ENCODE measurements at regions not wholly inside any gene's neighbourhood (a gene's known extent, or its start where the extent isn't known, plus 50 kb on each side); places are given as distances from the start of the nearest gene placed in this dataset.
"Not testable (repeated sequence)": the region's sequence is repeated elsewhere in the genome, so short reads cannot be mapped to it uniquely, and the experiment has no call there.

DNA sequence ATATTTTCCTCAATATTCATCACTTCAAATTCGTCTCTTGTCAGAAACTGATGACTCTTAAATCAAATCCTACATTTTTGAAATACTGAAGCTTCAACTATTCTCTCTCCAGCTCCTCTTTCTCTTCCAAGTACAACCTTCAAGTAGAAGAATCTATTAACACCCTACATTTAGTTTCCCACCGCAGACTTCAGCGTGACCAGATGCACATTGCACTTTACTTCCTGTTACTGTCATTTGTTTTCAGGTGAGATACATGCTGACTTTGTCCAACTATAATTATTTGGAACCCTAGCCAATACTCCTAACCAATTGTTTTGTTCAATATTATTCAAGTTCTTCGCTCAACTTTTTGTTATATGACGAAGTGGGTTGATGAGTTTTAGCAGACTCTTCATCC, 116.0 kb downstream of the MRPL39 start:
- TF ChIP-seq, protein P1, sequence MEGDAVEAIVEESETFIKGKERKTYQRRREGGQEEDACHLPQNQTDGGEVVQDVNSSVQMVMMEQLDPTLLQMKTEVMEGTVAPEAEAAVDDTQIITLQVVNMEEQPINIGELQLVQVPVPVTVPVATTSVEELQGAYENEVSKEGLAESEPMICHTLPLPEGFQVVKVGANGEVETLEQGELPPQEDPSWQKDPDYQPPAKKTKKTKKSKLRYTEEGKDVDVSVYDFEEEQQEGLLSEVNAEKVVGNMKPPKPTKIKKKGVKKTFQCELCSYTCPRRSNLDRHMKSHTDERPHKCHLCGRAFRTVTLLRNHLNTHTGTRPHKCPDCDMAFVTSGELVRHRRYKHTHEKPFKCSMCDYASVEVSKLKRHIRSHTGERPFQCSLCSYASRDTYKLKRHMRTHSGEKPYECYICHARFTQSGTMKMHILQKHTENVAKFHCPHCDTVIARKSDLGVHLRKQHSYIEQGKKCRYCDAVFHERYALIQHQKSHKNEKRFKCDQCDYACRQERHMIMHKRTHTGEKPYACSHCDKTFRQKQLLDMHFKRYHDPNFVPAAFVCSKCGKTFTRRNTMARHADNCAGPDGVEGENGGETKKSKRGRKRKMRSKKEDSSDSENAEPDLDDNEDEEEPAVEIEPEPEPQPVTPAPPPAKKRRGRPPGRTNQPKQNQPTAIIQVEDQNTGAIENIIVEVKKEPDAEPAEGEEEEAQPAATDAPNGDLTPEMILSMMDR (conservative IDR thresholded peaks at IDR 0.05; ENCODE audit: low read depth) = no peak
- DNase-seq (ENCODE audit: low spot score) = no peak
- H3K27ac ChIP-seq = no peak overlapping the region
- ChIA-PET CTCF (interaction anchor here (0.6 kb wide), 1 partner anchor 1456 kb away, joined by 3 read pairs; no protein-coding TSS in a partner anchor), POLR2A (ENCODE audit: low non-redundant PET) (no interaction called here)

DNA sequence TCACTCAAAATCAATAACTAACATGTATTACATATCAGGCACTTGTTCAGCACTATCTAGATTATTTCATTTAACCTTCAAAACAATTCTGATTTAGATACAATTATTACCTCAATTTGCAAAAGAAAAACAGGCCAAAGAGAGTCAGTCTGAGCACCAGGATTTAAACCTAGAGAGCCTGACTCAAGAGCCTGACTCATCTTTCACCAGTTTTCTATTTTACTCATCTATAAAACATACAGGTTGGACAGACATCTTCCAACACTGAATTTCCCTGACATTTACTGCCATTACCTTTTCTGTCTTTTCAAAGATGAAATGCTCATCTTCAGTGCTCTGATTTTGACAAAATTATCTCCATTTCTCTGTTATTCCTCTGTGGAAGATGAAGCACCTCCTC, 116.5 kb downstream of the MRPL39 start:
- ChIA-PET CTCF (interaction anchor here (0.6 kb wide), 1 partner anchor 1455 kb away, joined by 3 read pairs; no protein-coding TSS in a partner anchor), POLR2A (ENCODE audit: low non-redundant PET) (no interaction called here)
- TF ChIP-seq, protein P1 (conservative IDR thresholded peaks at IDR 0.05; ENCODE audit: low read depth) = no peak
- no peak overlapping the region for H3K27ac ChIP-seq
- DNase-seq (ENCODE audit: low spot score) = no peak

DNA sequence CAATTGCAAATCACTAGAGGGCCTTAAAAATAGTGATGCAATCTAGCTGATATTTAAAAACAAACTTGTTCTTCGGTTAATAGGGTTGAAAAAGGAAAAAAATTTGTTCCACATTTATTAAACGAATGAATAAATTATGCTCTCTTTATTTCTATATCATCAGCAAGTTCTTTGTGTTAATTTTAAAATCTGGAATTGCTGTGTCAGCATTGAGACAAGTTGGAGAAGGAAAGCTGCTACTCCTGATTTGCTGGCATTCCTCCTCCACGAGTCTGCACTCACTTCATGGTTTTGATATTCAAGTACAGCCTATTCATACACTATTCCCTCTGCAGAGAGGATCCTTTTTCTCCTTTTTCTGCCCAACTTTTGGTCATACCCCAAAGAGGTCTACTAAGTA, 117.6 kb downstream of the MRPL39 start:
- TF ChIP-seq, protein P1 (conservative IDR thresholded peaks at IDR 0.05; ENCODE audit: low read depth) = no peak
- ChIA-PET POLR2A (ENCODE audit: low non-redundant PET) (no interaction called here), CTCF (no interaction called here)
- DNase-seq (ENCODE audit: low spot score) = no peak
- no peak overlapping the region for H3K27ac ChIP-seq

DNA sequence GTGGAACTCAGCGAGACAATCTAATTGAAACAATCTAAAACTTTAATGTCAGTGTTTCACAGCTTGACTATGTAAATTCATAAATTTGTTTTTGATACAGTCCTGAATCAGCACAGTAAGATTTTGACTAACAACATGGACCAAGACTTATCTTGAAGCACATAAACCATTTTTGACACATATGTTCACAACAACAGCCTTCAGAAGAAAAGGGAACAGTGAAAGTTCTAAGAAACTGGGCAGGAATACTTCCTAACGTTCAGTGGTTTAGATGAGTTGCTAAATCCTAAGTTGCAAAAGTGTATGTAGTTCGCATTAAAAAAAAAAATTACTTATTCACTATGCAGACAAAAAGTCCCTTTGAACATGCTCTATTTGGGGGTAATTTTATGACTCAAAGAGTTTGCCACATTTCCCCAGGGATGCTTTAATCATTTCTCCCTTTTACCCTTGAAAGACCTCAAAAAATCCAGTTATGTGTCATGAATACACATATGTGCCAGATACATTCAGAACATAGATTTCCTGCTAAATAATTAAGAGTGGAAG, 120.2 kb downstream of the MRPL39 start:
- TF ChIP-seq, protein P1 (conservative IDR thresholded peaks at IDR 0.05; ENCODE audit: low read depth) = no peak
- no peak overlapping the region for H3K27ac ChIP-seq
- ChIA-PET CTCF (no interaction called here), POLR2A (ENCODE audit: low non-redundant PET) (no interaction called here)
- no peak for DNase-seq (ENCODE audit: low spot score)

DNA sequence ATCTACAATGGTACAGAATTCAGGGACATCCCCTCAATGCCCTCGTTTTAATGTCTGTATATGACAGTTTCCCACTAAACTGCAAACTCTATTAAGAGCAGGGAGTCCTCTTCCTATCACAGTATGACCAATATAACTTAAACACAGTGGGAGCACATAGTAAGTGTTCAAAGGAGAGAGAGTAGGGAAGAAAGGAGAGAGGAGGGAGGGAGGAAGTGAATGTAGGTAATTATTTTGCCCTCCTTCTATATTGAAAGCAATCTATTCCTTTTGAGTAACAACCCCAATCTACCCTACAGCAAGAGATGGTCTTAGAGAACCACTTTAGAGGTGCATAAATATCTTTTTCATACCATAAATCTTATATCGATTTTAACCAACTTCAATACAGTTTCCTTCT, 121.4 kb downstream of the MRPL39 start:
- DNase-seq (ENCODE audit: low spot score) = no peak
- ChIA-PET POLR2A (ENCODE audit: low non-redundant PET) (no interaction called here), CTCF (no interaction called here)
- no peak overlapping the region for H3K27ac ChIP-seq
- TF ChIP-seq, protein P1 (conservative IDR thresholded peaks at IDR 0.05; ENCODE audit: low read depth) = no peak

DNA sequence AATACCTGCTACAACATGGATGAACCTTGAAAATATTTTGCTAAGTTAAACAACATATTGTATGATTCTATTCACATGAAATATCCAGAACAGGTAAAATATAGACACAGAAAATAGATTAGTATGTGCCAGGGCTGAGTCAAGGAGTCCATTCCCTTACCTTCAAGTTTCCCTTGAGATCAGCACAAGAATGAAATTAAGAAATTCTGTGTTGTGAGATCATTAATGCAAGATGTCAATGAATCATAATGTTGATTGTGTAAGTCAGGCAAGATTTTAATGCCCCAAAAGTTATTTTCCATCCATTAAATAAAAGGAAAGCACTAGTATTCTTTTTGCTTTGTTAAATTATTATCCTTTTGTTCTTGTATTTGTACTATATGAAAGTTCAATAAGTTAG, 139.4 kb downstream of the MRPL39 start:
- no peak overlapping the region for H3K27ac ChIP-seq
- CTCF ChIA-PET = no interaction called here
- TF ChIP-seq, protein P1 (conservative IDR thresholded peaks at IDR 0.05; ENCODE audit: low read depth) = no peak
- no peak for DNase-seq (ENCODE audit: low spot score)
- POLR2A ChIA-PET (ENCODE audit: low non-redundant PET) = no interaction called here

DNA sequence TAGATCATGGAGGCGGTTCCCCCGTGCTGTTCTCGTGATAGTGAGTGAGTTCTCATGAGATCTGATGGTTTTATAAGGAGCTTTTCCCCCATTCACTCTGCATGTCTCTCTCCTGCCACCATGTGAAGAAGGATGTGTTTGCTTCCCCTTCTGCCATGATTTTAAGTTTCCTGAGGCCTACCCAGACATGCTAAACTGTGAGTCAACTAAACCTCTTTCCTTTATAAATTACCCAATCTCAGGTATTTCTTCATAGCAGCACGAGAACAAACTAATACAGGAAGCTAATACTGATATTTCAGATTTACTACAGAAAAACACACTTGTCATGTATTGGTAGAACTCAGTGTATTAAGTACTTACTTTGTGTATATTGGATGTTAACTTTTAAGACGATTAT, 140.2 kb downstream of the MRPL39 start:
- POLR2A ChIA-PET (ENCODE audit: low non-redundant PET); H3K27ac ChIP-seq; DNase-seq (ENCODE audit: low spot score); CTCF ChIA-PET: not testable (repeated sequence)

Measured in RWPE1 (cell line).